IPS-15b (cell line): ENCODE measurements at regions not wholly inside any gene's neighbourhood (a gene's known extent, or its start where the extent isn't known, plus 50 kb on each side); places are given as distances from the start of the nearest gene placed in this dataset.
"Not testable (repeated sequence)": the region's sequence is repeated elsewhere in the genome, so short reads cannot be mapped to it uniquely, and the experiment has no call there.

Experiments used
- H3K27me3 ChIP-seq: one replicate; pipeline ENCODE4 v1.6.1; 2013; ENCODE audit warnings: low read length; ENCODE audit not compliant: control insufficient read depth, insufficient read depth
- H3K36me3 ChIP-seq: one replicate; pipeline ENCODE4 v1.6.1; 2013; ENCODE audit warnings: low read length; ENCODE audit not compliant: control insufficient read depth, insufficient read depth
- H3K4me1 ChIP-seq: one replicate; pipeline ENCODE4 v1.6.1; 2013; ENCODE audit warnings: mild to moderate bottlenecking, low read length; ENCODE audit not compliant: control insufficient read depth, insufficient read depth
- H3K4me3 ChIP-seq: one replicate; pipeline ENCODE4 v1.5.1; 2013; ENCODE audit warnings: low read depth, low read length
- H3K9ac ChIP-seq: one replicate; pipeline ENCODE4 v1.6.1; 2013; ENCODE audit warnings: low read depth, mild to moderate bottlenecking, low read length
- H3K9me3 ChIP-seq: one replicate; pipeline ENCODE4 v1.6.1; 2013; ENCODE audit warnings: mild to moderate bottlenecking, low read length; ENCODE audit not compliant: control insufficient read depth, insufficient read depth

- Histone ChIP-seq H3K36me3 (no peaks in the 10 kb centered on the region), H3K9me3 (no peaks in the 10 kb centered on the region), H3K4me1 (peaks cover 18% of the 10 kb centered on the region), H3K27me3 (no peaks in the 10 kb centered on the region), H3K9ac (no peak overlapping the region), H3K4me3 (no peak overlapping the region)
Observed at GRCh38 chr5:162638849-162639248, 571.3 kb downstream of the GABRG2 start.

GRCh38 chr5:162641142-162641813 is 573.7 kb downstream of the GABRG2 start:
- Histone ChIP-seq H3K9me3 (no peaks in the 10 kb centered on the region), H3K9ac (no peak overlapping the region), H3K27me3 (no peaks in the 10 kb centered on the region), H3K4me3 (no peak overlapping the region), H3K36me3 (no peaks in the 10 kb centered on the region), H3K4me1 (peaks cover 18% of the 10 kb centered on the region)

- Histone ChIP-seq H3K9ac (no peak overlapping the region), H3K9me3 (no peaks in the 10 kb centered on the region), H3K27me3 (no peaks in the 10 kb centered on the region), H3K4me3 (no peak overlapping the region), H3K4me1 (no peaks in the 10 kb centered on the region), H3K36me3 (no peaks in the 10 kb centered on the region)
Observed at GRCh38 chr5:162654661-162655405, 587.3 kb downstream of the GABRG2 start.

GRCh38 chr5:162657076-162657475 is 589.5 kb downstream of the GABRG2 start:
- H3K9me3 ChIP-seq = no peaks in the 10 kb centered on the region
- H3K4me3 ChIP-seq = no peak overlapping the region
- no peak overlapping the region for H3K9ac ChIP-seq
- H3K36me3 ChIP-seq = no peaks in the 10 kb centered on the region
- no peaks in the 10 kb centered on the region for H3K4me1 ChIP-seq
- no peaks in the 10 kb centered on the region for H3K27me3 ChIP-seq

GRCh38 chr5:162664846-162665245 is 597.3 kb downstream of the GABRG2 start:
- Histone ChIP-seq H3K4me1 (no peaks in the 10 kb centered on the region), H3K9ac (no peak overlapping the region), H3K27me3 (no peaks in the 10 kb centered on the region), H3K4me3 (no peak overlapping the region), H3K9me3 (no peaks in the 10 kb centered on the region), H3K36me3 (no peaks in the 10 kb centered on the region)

GRCh38 chr5:162668926-162669325 is 601.4 kb downstream of the GABRG2 start:
- Histone ChIP-seq H3K9me3 (no peaks in the 10 kb centered on the region), H3K27me3 (no peaks in the 10 kb centered on the region), H3K4me1 (no peaks in the 10 kb centered on the region), H3K36me3 (no peaks in the 10 kb centered on the region), H3K4me3 (no peak overlapping the region), H3K9ac (no peak overlapping the region)

- H3K4me1 ChIP-seq = no peaks in the 10 kb centered on the region
- H3K9me3 ChIP-seq = no peaks in the 10 kb centered on the region
- H3K27me3 ChIP-seq = no peaks in the 10 kb centered on the region
- H3K4me3 ChIP-seq = no peak overlapping the region
- no peaks in the 10 kb centered on the region for H3K36me3 ChIP-seq
- H3K9ac ChIP-seq = no peak overlapping the region
Observed at GRCh38 chr5:162672061-162672460, 604.5 kb downstream of the GABRG2 start.

GRCh38 chr5:162683284-162683683 is 615.7 kb downstream of the GABRG2 start:
- Histone ChIP-seq H3K9ac (no peak overlapping the region), H3K9me3 (no peaks in the 10 kb centered on the region), H3K27me3 (no peaks in the 10 kb centered on the region), H3K36me3 (no peaks in the 10 kb centered on the region), H3K4me3 (no peak overlapping the region), H3K4me1 (no peaks in the 10 kb centered on the region)

GRCh38 chr5:162684145-162684544 is 616.6 kb downstream of the GABRG2 start:
- no peak overlapping the region for H3K9ac ChIP-seq
- H3K9me3 ChIP-seq = no peaks in the 10 kb centered on the region

GRCh38 chr5:162685302-162685701 is 617.7 kb downstream of the GABRG2 start:
- H3K9me3 ChIP-seq = no peaks in the 10 kb centered on the region

More at GRCh38 chr5:162684145-162684544, 616.6 kb downstream of the GABRG2 start:
- Histone ChIP-seq H3K27me3 (no peaks in the 10 kb centered on the region), H3K4me1 (no peaks in the 10 kb centered on the region), H3K36me3 (no peaks in the 10 kb centered on the region), H3K4me3 (no peak overlapping the region)

GRCh38 chr5:162696272-162696671 is 628.7 kb downstream of the GABRG2 start:
- not testable (repeated sequence) for H3K36me3 ChIP-seq, H3K27me3 ChIP-seq, H3K9me3 ChIP-seq, H3K4me3 ChIP-seq, H3K9ac ChIP-seq, H3K4me1 ChIP-seq

More at GRCh38 chr5:162685302-162685701, 617.7 kb downstream of the GABRG2 start:
- H3K36me3 ChIP-seq = no peaks in the 10 kb centered on the region
- no peak overlapping the region for H3K9ac ChIP-seq
- no peaks in the 10 kb centered on the region for H3K27me3 ChIP-seq
- H3K4me1 ChIP-seq = no peaks in the 10 kb centered on the region
- H3K4me3 ChIP-seq = no peak overlapping the region

GRCh38 chr5:162699361-162699760 is 631.8 kb downstream of the GABRG2 start:
- no peak overlapping the region for H3K4me3 ChIP-seq
- no peaks in the 10 kb centered on the region for H3K4me1 ChIP-seq
- H3K9ac ChIP-seq = no peak overlapping the region
- H3K9me3 ChIP-seq = no peaks in the 10 kb centered on the region
- no peaks in the 10 kb centered on the region for H3K36me3 ChIP-seq
- H3K27me3 ChIP-seq = no peaks in the 10 kb centered on the region
